Fibroblast of pulmonary artery (primary cell): ENCODE measurements at regions not wholly inside any gene's neighbourhood (a gene's known extent, or its start where the extent isn't known, plus 50 kb on each side); places are given as distances from the start of the nearest gene placed in this dataset.

Source experiments
- DNase-seq: peaks from one replicate; pipeline ENCODE4 v3.0.0-alpha.2; 2010; ENCODE audit warnings: low read depth
- H3K4me3 ChIP-seq: replicated peaks from 2 replicates; pipeline ENCODE4 v1.5.1; 2011; ENCODE audit warnings: low read depth, mild to moderate bottlenecking, control low read depth, low read length, moderate library complexity
- TF ChIP-seq, protein P1 (sequence below): IDR thresholded peaks from 2 replicates; pipeline ENCODE4 v1.5.1; 2011; ENCODE audit warnings: mild to moderate bottlenecking, control low read depth, low read length, inconsistent platforms; ENCODE audit errors: missing control alignments

DNA sequence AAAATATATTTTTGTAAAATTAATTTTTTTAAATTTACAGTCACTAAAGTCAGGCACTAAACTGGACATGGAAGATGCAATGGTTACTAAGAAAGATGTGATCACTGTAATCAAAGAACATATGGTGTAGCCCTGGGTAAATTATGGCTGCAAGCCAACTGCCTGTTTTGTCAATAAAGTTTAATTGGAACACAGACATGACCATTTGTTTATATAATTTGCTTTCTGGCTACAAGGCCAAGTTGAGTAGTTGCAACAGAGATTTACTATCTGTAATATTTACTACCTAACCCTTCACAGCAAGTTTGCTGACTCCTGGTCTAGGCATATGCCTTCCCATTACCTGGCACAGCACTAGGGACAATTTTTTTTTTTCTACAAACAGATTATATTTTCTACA is 448.9 kb downstream of the ADRA2A start:
- no peak overlapping the region for H3K4me3 ChIP-seq
- DNase-seq: no peak
- TF ChIP-seq, protein P1, sequence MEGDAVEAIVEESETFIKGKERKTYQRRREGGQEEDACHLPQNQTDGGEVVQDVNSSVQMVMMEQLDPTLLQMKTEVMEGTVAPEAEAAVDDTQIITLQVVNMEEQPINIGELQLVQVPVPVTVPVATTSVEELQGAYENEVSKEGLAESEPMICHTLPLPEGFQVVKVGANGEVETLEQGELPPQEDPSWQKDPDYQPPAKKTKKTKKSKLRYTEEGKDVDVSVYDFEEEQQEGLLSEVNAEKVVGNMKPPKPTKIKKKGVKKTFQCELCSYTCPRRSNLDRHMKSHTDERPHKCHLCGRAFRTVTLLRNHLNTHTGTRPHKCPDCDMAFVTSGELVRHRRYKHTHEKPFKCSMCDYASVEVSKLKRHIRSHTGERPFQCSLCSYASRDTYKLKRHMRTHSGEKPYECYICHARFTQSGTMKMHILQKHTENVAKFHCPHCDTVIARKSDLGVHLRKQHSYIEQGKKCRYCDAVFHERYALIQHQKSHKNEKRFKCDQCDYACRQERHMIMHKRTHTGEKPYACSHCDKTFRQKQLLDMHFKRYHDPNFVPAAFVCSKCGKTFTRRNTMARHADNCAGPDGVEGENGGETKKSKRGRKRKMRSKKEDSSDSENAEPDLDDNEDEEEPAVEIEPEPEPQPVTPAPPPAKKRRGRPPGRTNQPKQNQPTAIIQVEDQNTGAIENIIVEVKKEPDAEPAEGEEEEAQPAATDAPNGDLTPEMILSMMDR: no peak

DNA sequence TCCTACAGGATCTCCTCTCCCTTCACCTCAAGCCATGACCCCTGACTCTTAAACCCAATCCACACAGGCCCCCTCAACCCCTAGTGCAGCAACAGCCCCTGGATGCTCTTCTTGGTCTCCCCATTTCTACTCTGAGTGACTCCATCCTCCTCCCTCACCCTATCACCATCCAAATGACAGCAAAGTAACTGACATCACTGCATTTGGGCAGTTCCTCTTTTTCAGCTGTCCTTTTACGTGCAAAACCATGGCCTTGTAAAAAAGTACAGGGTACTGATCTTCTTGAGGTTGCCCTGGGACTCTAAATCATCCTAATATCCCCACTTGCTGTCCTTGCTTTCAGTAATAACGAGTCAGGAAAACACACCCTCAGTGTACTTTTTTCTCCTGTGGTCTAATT is 454.9 kb downstream of the ADRA2A start:
- no peak overlapping the region for H3K4me3 ChIP-seq
- DNase-seq: no peak
- TF ChIP-seq, protein P1: no peak

DNA sequence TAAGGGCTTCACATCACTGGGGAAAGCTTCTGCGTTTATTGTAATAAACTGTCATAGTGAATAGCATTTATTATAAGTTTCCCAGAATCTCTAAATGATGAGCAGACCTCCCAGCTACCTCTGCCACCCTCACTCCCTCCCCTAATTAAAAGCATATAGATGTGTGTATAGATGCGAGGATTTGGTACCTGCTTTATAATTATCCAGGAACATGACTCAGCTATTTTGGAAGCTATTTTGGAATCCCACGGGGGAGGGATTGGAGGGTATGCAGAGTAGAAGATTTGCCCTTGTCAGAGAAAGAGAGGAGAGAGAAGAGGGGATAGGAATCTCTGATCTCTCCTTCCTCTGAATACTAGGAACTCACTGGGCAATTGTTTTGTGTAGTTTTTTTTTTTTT is 455.3 kb downstream of the ADRA2A start:
- no peak for DNase-seq
- H3K4me3 ChIP-seq: no peak overlapping the region
- TF ChIP-seq, protein P1: no peak

DNA sequence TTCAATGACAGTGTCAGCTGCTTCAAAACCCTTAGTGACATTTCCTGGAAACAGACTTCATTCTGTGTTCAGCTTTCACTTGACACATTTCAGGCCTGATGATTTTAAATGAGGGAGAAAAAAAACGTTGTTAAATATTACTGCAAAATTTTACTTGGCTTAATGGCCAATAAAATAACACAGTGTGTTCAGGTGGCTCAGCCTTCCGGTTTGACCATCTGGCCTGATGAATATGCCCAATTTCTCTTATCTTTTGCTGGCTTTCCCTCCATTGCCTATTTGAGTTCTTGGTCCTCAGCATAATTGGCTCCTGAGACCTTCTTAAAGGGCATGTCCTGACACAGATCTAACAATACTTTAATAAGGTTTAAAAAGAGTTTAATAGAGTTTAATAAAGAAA is 462.4 kb downstream of the ADRA2A start:
- TF ChIP-seq, protein P1: no peak
- no peak for DNase-seq
- no peak overlapping the region for H3K4me3 ChIP-seq

DNA sequence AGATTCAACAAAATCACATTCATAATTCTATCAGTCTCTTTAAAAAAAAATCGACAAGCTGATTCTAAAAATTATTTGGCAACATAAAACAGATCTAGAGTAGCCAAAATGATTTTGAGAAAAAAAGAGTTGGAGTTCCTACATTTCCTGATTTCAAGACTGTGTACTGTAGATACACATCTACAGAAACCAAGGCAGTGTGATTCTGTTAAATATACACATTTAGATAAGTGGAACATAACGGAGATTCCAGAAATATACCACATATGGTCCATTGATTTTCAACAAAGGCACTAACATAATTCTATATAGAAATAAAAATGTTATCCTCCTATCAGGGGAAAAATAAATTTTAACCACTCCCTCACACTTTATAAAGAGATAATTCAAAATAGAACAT is 467.0 kb downstream of the ADRA2A start:
- H3K4me3 ChIP-seq: no peak overlapping the region
- DNase-seq: no peak
- TF ChIP-seq, protein P1: no peak

DNA sequence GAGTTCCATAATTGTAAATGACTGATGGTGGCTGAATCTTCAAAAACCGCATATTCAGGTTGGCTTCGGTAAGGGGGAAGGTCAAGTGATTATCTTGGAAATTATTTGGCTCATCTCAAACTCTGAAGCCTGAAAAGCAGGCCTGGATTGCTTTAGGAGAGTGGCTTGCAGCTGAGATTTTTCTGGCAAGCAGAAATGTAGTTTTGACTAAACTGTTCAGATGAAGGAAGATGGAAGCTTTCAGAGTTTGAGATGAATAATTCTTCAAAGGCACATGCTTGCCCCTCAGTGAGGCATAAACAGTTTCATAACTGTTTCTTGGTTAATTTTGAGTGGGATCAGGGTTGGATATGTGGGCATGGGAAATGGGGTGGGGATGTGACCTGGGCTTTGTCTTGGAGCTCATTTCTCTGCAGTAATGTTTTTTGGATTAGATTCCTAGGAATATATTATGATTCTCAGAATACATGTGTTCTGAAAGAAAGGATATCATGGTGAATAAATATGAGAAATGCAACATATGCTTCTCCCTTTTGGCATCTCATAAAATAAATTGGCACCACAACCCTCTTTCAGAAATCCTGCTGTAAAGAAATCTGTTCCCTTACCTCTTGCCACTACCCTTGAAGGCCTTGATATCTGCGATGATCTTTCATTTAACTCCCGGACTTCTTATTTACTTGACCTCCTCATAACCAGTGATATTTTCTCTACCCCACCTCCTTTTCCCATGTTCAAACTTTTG is 469.2 kb downstream of the ADRA2A start:
- no peak overlapping the region for H3K4me3 ChIP-seq
- no peak for DNase-seq
- TF ChIP-seq, protein P1: no peak
